Activated naive CD8-positive, alpha-beta T cell treated with anti-CD3 and anti-CD28 coated beads, Interleukin-2, amount 50 U/mL, for 16 hours (primary cell): ENCODE measurements at regions not wholly inside any gene's neighbourhood (a gene's known extent, or its start where the extent isn't known, plus 50 kb on each side); places are given as distances from the start of the nearest gene placed in this dataset.

ENCODE experiments used
- DNase-seq: peaks from one replicate; pipeline ENCODE4 v3.0.0-alpha.2; 2020; ENCODE audit warnings: low read depth, low spot score

DNA sequence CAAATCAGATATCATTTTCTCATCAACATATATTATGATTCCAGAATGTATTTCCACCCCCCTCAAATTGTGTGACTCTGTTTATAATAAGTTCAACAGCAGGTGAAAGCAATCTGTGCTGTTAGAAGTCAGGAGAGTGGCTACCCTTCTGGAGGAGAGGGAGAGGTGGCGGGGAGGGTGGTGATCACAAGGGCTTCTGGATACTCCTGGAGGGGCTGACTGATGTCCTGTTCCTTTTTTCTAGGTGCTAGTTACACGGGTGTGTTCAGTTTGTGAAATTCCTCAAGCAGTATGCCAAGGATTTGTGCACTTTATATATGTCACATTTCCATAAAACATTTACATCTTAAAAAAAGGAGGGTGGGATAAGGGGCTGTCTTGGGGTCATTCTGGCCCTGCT is 119.1 kb downstream of the IRF8 start:
- no peak for DNase-seq

DNA sequence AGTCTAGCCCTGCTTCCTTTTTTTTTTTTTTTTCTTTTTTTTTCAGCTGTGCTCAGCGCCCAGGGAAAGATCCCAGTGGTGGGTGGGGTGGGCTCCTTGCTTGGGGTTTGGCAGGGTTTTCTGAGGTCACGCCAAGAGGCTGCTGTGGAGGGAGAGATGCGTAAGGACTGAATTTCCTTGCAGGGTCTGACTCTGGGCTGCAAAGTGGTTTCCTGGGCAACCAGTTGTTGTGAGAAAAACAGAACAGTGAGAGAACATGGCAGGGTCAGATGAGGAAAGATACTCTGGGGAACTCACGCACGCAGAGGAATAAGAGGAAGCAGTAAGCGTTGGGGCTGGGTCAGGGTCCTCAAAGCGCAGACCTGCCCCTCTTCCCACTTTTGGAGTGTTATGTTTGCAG is 119.5 kb downstream of the IRF8 start:
- no peak for DNase-seq

DNA sequence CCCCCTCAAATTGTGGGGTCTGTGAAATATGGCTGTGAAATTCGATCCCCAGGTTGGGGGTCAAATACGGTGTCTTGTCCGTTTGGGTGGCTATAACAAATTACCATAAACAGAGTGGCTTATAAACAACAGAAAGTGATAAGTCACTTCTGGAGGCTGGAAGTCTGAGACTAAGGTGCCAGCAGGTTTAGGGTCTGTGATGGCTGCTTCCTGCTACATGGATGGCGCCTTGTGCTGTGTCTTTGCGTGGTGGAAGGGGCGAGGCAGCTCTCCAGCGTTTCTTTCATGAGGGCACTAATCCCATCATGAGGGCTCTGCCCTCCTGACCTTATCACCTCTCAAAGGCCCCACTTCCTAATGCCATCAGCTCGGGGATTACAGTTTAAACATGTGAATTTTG is 120.0 kb downstream of the IRF8 start:
- no peak for DNase-seq

DNA sequence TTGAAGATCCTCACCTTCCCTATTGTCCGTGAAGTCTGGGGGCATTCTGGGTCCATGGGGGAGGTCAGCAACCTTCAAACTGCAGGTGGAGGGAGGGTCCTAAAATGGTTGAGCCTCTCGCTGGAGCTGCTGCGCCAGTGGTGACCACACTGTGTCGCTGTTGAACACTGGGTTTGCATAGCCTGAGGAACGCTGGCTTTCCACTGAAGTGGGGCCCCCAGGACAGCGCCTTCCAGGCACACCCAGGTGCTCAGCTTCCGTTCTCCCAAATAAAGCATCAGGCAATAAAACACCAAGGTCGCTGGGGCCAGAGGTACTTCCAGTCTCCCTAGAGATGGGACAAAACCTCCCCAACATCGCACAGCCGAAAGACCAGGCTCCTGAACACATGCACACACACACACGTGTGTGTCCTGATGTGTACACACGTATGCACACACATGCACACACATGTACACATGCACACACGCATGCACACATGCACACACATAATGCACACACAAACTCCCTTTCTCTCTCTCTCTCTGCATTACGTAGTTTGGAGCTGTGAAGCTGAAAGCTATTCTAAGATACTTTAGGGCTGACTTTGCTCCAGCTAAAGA is 120.6 kb downstream of the IRF8 start:
- no peak for DNase-seq

DNA sequence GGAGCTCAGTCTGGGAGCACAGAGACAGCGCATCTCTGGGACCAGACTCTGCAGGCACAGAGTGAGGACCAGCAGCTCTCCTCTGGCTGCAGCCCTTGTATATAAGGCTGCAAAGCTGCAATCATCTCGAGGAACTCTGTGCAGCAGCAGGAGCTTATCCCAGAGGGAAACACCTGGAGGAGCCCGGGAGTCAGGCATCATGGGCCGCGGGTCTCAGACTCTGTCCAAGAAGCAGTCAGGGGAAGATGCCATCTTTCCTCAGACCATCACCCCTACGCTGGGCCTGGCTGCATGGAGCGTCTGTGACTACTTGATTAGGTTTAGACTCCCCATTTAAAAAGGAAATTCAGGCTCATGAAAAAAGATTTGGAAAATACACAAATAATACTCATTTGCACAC is 122.0 kb downstream of the IRF8 start:
- DNase-seq = no peak

DNA sequence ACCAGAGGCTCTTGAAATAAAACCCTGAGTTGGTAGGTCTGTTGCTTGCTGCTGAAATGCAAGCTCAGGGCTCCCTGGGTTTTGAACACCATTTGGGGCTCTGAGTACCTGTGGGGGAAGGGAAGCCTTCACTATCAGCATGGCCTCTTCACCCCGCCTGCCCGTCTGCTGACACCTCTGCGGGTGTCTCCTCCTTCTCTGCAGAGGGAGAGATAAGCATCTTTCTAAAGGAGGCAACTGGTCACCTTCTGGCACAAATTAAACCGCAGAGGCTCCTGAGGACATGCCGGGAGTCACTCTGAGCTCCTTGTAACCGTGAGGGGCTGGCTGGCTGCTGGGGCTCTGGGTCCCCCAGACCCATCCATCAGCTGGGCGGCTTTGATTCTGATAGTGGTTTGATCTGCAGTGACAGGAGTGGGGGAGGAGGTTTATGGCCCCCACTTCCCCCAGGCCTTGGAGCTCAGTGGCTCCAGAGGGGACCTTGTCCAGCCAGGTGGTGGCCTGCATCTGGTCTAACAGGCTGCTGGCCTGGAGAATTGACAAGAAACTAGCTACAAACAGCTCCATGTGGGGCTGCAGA is 123.5 kb downstream of the IRF8 start:
- no peak for DNase-seq

DNA sequence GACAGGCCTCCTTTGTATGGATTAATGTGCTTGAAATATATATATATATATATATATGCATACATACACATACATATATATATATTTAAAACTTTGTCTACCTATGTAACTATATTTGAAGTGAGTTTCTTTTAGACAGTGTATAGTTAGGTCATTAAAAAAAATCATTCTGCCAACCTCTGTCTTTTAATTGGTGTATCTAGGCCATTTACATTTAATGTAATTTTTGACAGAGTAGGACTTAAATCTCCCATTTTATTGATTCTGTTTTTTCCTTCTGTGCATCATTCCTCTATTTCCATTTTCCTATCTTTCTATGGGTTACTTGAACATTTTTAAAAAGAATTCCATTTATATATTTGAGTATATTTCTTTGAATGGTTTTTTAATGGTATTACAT is 125.2 kb downstream of the IRF8 start:
- DNase-seq = no peak

DNA sequence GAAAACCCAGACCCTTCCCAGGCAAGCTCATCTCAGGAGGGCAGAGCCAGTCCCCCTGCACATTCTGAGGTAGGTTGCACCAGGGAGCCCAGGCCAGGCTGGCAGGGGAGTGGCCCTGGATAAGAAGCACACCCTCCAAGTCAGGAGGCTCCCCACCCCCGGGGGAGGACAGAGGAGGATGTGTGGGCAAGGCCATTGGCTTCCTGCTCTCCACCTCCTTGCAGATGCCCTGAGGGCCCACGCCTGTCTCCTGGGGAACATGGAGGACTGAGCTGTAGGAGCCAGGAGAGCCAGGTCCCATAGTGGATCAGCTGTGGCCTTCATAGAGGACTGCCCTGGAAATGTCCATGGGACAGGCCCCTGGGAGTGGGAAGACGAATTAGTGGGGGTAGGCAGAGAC is 126.7 kb downstream of the IRF8 start:
- no peak for DNase-seq

DNA sequence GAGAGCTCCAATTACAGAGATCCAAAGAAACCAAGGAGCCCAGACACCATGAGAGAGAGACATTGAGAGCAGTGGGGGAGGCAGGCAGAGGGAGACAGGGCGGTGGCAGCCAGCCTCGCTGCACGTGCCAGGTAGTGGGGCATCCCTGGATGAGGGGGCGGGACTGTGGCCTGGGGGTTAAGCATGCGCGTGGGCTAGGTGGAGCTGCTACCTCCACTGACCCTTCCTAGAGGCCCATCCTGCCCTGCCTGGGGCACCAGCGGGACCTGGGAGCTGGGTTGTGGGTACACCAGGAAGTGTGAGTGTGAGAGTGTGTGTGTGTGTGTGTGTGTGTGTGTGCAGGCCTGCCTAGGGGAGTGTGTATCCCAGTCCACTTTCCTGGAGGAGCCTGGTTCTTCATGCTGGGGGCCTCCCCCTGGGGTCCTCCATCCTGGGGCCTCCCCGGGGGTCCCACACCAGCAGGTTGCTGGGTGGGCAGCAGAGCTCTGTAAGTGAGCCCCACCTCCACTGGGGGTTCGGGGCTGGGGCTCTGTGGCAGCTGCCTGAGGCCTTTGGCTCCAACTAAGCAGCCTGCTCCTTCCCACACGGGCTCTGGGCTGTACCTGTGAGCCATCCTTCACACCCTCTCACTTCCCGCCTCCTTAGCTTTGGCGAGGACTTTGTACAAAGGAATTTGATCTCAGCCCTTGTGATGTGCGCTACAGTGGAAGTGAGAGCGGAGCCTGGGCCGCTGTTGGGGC is 127.4 kb downstream of the IRF8 start:
- no peak for DNase-seq

DNA sequence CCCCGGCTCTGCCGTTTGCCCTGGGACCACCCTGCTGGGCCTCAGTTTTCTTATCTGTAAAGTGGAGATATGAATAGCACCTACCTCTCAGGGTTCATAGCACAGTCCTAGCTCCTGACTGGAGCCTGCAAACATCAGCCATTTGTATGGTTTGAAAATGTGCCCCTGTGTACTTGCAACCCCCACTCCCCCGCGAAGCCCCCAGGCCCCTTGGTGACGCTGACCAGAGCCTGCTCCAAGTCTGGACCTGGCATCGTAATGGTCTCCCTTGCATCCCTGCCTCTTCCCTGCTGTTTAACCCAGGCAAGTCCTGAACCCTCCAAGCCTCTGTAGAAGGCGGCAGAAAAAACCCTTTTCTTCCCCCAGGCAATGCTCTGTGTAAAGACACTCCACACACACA is 128.0 kb downstream of the IRF8 start:
- DNase-seq = no peak

DNA sequence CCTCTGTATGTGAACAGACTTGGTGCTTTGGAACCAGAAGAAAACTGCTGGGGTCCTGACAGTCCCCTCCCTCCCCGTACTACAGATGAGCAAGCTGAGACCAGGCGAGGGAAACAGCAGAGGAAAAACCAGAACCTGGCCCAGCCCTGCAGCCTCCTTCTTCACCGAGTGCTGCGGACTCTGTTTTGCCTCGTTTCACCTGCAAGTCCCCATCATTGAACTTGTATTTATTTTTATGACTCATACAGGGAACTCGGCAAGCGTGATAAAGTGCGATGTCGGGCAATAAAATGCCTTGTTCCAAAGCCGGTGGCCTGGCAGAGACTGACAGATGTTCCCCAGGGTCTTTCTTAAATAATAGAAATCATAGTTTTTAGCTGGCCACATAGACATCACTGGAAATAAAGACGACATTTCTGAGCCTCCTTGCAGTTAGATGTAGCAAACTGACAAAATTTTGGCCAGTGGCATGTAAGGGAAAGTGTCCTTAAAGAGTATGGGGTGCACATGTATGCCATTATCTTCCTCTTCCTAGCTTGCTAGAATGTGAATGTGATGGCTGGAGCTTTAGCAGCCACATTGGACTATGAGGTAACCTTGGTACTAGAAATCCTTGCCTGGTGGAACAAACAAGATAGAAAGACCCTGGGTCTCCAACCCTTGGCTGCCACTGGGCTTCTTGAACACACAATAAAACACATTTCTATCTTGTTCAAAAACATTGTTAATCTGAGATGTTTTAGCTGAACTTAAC is 128.6 kb downstream of the IRF8 start:
- DNase-seq = no peak

DNA sequence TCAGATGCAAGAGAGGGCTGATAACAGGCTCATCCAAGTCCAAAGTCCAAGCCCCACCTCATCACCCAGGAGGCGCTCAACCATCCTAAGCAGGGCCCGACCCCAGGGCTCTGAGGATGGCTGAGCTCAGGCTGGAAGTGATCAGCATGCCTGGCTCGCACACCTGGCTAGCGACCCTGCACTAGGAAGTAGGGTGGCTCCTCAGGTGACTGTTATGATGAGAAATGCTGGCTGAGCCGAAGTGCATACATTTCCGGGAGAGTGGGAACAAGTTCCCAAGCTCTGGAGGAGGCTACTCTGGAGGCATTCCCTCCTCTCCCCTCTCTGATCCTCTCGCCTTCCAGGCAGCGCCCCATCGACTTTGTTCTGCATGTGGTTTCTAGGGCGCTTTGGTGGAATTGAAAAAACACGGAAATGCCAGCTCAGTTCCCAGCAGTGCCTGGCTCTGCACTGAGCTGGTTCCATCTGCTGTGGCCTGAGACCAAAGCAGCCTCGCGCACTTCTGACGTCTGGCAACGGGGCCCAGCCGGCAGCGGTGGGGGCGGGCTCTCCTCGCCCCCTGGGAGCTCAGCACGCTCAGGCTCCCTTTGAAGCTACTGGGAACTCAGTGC is 130.3 kb downstream of the IRF8 start:
- no peak for DNase-seq

DNA sequence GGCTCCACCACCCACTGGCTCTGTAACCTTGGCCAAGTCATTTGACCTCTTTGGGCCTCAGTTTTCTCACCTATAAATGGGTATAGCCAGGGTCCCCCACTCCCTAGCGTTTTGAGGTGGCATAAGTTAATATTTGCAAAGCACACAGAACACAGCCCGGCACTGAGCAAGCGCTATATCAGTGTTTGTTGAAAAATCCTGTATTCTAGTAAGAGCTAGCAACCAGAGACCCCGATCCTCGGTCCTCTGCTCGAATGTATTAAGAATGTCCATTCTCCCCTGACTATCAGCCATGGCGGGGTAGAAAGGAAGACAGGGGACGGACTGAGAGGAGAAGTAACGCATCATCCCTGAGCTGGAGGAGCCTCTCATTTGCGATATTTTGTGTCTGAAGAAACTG is 131.2 kb downstream of the IRF8 start:
- no peak for DNase-seq

DNA sequence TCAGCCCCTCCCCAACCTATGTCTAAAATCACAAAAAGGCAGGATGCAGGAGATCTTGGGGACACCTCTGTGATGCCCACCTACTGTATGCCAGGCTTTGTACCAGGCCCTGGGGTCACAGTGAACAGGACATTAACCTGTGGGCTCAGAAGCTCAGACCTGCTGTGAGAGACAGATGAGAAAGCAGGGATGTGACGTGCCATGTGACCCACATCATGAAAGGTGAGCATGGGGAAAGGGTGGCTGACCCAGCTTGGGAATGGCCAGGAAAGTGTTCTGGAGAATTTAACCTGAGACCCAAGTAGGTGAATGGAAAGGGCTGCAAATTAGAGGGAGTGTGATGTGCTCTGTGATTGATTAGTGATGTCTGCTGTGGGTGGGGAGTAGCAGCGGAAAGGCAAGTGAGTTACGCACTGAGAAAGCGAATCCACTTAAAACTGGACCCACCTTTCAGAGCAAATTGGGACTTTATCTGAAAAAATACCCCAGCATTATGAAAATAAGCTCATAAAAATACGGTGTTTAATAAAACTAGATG is 132.2 kb downstream of the IRF8 start:
- no peak for DNase-seq

DNA sequence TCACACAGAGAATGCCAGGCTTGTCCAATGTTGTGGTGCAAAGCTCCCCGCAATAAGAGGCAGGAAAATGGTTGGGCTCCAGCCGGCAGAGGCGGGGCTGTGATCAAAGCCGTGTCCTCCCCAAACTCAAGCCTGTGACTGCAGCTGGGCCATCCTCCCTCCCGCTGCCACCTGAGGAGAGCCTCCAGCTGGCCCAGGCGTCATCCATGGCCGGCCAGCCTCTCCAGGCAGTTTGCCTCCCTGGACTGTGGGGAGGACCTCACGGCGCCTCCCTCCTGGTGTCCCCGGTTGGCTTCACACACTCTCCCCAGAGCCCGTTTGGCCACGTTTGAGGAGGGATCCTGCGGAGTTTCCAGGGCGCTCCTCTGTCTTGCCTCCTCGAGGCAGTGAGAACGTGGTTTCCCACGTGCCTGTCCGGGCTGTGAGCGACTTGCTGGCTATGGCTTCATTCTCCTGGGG is 134.1 kb downstream of the IRF8 start:
- no peak for DNase-seq

DNA sequence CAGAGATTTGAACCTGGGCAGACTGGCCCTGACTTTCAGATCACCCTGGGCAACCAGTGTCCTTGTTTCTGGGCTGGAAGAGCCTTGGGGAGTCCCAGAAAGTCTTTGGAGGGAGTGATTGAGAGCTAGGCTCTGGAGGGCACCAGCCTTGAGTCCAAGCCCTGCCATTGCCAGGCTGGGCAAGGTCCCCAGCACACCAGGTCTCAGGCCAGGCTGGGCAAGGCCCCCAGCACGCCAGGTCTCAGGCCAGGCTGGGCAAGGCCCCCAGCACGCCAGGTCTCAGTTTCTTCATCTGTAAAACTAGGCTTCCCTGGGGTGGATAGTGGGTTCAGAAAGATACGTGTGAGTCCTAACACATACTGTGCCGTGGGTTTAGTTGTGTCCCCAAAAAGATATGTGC is 135.0 kb downstream of the IRF8 start:
- DNase-seq = no peak

DNA sequence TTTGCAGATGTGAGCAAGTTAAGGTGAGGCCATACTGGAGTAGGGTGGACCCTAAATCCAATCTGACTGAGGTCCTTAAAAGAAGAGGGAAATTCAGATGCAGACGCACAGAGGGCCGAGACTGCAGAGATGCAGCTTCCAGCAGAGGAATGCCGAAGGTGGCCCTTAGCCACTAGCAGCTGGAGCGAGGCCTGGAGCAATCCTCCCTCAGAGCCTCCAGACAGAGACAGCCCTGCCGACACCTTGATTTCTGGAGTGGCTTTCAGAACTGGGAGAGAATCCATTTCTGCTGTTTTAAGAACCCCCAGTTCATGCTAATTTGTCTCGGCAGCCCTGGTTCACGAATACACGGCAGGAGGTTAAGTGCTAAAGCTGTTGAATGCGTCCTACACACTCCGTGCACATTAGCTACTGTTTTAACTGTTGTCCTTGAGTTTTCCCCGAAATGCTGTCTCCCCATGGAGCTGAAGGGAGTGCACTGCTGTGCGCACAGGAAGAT is 135.5 kb downstream of the IRF8 start:
- DNase-seq = no peak

DNA sequence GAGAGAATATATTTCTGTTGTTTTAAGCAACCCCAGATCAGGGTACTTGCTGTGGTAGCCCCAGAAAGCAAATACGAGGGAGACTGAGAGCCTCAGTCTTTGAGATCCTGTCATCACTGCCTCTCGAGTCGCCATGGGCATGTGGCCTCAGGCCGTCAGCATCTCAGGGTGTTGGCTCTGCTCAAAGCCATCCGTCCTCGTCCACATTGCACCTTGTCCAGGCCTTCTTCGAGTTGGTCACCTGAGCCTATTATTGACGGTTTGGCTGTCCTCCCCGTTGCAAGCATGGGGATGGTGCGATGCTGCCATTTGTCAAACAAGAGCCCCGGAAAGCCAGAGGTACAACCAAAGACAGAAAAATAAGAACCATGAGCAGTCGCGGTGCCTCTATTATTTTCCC is 136.9 kb downstream of the IRF8 start:
- no peak for DNase-seq

DNA sequence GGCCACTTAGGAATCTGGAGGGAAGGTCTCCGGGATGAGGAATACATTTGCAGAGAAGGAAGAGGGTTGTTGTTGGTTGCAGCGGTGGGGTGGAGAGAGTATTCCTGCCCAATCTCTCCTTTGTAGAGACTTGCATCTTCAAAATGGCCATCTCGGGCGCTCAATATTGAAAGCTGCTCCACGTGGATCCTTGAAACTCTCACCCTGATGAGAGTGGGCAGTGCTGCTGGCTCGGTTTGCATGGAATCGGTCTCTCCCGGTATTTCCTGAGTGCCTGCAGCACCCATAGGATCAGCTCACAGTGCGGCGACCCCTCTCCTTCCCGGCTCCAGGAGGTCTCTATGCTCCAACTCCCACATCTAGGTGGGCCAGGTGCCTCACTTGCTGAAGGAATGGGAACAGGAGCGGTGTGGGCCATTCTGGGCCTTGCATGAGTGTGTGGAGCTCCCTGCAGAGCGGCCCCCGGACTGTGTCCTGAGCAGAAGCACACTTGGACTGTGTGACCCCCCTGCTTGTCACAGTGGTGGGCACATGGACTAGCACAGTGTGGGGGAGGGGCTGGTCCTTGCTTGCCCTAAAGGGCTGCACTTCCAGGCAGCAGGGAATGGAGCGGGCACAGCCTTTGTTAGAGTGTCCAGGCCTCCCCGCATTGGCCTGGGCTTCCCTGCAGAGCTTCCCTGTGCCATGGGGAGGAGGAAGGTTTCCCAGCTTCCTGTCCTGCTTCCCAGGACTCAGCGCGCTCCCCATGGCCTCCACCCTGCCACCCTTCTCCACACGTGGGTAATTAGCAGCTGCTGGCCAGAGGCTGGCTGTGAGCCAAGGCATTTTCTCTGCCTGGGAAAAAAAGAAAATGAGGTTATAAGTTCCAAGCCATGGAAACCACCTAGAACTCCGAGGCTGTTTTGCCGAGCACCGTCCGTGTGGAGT is 139.3 kb downstream of the IRF8 start:
- no peak for DNase-seq

DNA sequence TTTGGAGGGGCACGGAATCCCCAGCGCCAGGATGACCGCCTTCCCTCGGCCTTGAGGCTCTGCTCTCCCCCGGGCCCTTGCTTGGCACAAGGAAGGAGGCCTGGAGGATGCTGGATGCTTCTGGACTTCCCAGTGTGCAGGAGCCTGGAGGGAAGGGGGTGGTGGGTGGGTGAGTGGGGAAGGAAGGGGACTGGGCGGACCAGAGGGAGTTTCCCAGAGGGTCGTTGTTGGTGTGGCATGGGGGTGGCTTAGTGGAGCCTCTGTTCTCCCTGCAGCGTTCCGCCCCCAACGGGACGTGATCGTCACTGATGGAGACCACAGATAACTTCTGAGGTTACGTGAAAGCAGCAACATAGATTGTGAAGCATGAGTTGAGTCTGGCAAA is 140.0 kb downstream of the IRF8 start:
- no peak for DNase-seq

DNA sequence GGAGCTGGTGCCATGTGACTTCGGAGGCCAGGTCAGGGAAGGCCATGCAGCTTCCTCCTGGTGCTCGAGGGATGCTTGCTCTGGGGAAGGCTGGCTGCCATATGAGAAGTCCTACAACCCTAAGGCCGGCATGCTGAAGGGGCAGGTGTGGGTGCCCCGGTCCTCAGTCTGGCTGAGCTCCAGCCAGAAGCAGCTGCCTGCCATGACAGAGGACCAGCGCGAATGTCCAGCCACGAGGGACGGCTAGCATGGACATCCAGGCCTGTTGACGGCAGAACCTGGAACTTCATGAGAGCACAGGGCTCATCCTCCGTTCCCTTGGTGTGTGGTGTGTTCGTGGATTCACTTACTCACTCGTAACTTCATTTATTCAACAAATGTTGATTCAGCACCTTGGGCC is 140.6 kb downstream of the IRF8 start:
- DNase-seq = no peak
